ENCODE measurements at regions not wholly inside any gene's neighbourhood (a gene's known extent, or its start where the extent isn't known, plus 50 kb on each side); places are given as distances from the start of the nearest gene placed in this dataset.

DNA sequence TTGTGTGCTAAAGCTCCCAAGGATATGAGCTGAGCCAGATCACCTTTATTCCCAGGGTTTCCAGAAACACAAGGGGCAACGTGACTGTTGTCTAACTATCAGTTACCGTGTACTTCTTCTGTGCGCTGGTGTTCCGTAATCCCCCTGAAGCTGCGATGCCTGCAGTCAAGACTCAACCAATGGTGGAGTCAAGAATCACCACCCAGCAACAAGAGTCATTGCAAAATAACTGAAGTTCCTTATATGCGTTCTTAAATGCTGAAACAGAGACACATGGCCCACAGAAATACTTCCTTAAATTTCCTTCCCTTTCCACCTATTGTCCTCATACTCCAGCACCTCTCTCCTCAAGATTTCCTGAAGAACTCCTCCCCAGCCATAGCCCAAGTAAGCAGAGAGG is 200.2 kb downstream of the KATNAL1 start:
- TF ChIP-seq, protein P1, sequence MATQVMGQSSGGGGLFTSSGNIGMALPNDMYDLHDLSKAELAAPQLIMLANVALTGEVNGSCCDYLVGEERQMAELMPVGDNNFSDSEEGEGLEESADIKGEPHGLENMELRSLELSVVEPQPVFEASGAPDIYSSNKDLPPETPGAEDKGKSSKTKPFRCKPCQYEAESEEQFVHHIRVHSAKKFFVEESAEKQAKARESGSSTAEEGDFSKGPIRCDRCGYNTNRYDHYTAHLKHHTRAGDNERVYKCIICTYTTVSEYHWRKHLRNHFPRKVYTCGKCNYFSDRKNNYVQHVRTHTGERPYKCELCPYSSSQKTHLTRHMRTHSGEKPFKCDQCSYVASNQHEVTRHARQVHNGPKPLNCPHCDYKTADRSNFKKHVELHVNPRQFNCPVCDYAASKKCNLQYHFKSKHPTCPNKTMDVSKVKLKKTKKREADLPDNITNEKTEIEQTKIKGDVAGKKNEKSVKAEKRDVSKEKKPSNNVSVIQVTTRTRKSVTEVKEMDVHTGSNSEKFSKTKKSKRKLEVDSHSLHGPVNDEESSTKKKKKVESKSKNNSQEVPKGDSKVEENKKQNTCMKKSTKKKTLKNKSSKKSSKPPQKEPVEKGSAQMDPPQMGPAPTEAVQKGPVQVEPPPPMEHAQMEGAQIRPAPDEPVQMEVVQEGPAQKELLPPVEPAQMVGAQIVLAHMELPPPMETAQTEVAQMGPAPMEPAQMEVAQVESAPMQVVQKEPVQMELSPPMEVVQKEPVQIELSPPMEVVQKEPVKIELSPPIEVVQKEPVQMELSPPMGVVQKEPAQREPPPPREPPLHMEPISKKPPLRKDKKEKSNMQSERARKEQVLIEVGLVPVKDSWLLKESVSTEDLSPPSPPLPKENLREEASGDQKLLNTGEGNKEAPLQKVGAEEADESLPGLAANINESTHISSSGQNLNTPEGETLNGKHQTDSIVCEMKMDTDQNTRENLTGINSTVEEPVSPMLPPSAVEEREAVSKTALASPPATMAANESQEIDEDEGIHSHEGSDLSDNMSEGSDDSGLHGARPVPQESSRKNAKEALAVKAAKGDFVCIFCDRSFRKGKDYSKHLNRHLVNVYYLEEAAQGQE (IDR thresholded peaks at IDR 0.05; ENCODE audit: insufficient read depth in 1 of 2, low read depth in 2 of 2, low read length in 1 of 2), result no peak
- no peak for TF ChIP-seq TCF7L2 (IDR thresholded peaks at IDR 0.05; ENCODE audit: low read depth, low read length)
- TF ChIP-seq, protein P2, sequence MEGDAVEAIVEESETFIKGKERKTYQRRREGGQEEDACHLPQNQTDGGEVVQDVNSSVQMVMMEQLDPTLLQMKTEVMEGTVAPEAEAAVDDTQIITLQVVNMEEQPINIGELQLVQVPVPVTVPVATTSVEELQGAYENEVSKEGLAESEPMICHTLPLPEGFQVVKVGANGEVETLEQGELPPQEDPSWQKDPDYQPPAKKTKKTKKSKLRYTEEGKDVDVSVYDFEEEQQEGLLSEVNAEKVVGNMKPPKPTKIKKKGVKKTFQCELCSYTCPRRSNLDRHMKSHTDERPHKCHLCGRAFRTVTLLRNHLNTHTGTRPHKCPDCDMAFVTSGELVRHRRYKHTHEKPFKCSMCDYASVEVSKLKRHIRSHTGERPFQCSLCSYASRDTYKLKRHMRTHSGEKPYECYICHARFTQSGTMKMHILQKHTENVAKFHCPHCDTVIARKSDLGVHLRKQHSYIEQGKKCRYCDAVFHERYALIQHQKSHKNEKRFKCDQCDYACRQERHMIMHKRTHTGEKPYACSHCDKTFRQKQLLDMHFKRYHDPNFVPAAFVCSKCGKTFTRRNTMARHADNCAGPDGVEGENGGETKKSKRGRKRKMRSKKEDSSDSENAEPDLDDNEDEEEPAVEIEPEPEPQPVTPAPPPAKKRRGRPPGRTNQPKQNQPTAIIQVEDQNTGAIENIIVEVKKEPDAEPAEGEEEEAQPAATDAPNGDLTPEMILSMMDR (IDR thresholded peaks at IDR 0.05), result no peak
- no peak for TF ChIP-seq POLR2AphosphoS5 (IDR thresholded peaks at IDR 0.05; ENCODE audit: low read depth, low read length)
- no peak for TF ChIP-seq SIN3A (IDR thresholded peaks at IDR 0.05; ENCODE audit: borderline replicate concordance, insufficient read depth, low read depth, low read length)
